Thyroid gland (tissue), 4 donors: ENCODE measurements at regions not wholly inside any gene's neighbourhood (a gene's known extent, or its start where the extent isn't known, plus 50 kb on each side); places are given as distances from the start of the nearest gene placed in this dataset.

Source experiments
- CTCF ChIP-seq, 6 experiments: fragments of 200-600 bp in 3 of 6; fragments of 450-650 bp in 3 of 6; sonication (generic) in 3 of 6; IDR thresholded peaks; one replicate each; pipeline ENCODE4 v1.5.1; 2016 to 2019; ENCODE audit warnings: antibody characterized with exemption in 6 of 6, mild to moderate bottlenecking in 2 of 6, inconsistent platforms in 1 of 6, moderate library complexity in 1 of 6
- POLR2A ChIP-seq, 2 donors: fragments of 450-650 bp; IDR thresholded peaks; one replicate each; pipeline ENCODE4 v1.6.1; 2017; ENCODE audit warnings: antibody characterized with exemption in 2 of 2, mild to moderate bottlenecking in 2 of 2, moderate library complexity in 1 of 2

GRCh38 chr22:49240472-49240871 is 587.2 kb downstream of the BRD1 start:
- TF ChIP-seq CTCF (IDR thresholded peaks at IDR 0.05) (no peak), POLR2A (IDR thresholded peaks at IDR 0.05) (no peak)
